Upper lobe of left lung (tissue), 6 donors: ENCODE measurements at regions not wholly inside any gene's neighbourhood (a gene's known extent, or its start where the extent isn't known, plus 50 kb on each side); places are given as distances from the start of the nearest gene placed in this dataset.
"Not testable (repeated sequence)": the region's sequence is repeated elsewhere in the genome, so short reads cannot be mapped to it uniquely, and the experiment has no call there.

Experiments used
- ATAC-seq, 2 donors: fragments of 200-7000 bp; cut with Tn5 transposase; one replicate each; pipeline ENCODE4 v1.9.1; 2022; ENCODE audit warnings: mild to moderate bottlenecking in 2 of 2, moderate library complexity in 2 of 2; ENCODE audit not compliant: low FRiP score in 2 of 2
- DNase-seq, 2 donors: peaks; one replicate each; pipeline ENCODE4 v3.0.0-alpha.2; 2019 to 2020
- H3K27ac ChIP-seq, 4 donors: fragments of 200-600 bp; sonication (generic); one replicate each; pipeline ENCODE4 v1.5.1; 2016 to 2019
- H3K27me3 ChIP-seq, 4 donors: fragments of 200-600 bp; sonication (generic); one replicate each; pipeline ENCODE4 v1.5.1; 2017 to 2019
- H3K36me3 ChIP-seq, 4 donors: fragments of 200-600 bp; sonication (generic); one replicate each; pipeline ENCODE4 v1.5.1; 2016 to 2019
- H3K4me1 ChIP-seq, 4 donors: fragments of 200-600 bp; sonication (generic); one replicate each; pipeline ENCODE4 v1.5.1; 2018 to 2019
- H3K4me3 ChIP-seq, 4 donors: fragments of 200-600 bp; sonication (generic); one replicate each; pipeline ENCODE4 v1.5.1; 2017 to 2019; ENCODE audit warnings: mild to moderate bottlenecking in 2 of 4, moderate library complexity in 1 of 4
- H3K9me3 ChIP-seq, 4 donors: fragments of 200-600 bp; sonication (generic); one replicate each; pipeline ENCODE4 v1.5.1; 2018 to 2019
- CTCF ChIP-seq, 6 experiments: fragments of 450-650 bp in 4 of 6; fragments of 200-600 bp in 2 of 6; sonication (generic) in 2 of 6; IDR thresholded peaks; one replicate each; pipeline ENCODE4 v1.5.1; 2016 to 2019; ENCODE audit warnings: antibody characterized with exemption in 6 of 6
- EP300 ChIP-seq, 4 donors: sonication (generic); formaldehyde crosslinking; IDR thresholded peaks; one replicate each; pipeline ENCODE4 v1.5.1; 2017; ENCODE audit warnings: antibody characterized with exemption in 4 of 4, control low read depth in 2 of 4
- POLR2A ChIP-seq, 4 donors: fragments of 450-650 bp; IDR thresholded peaks; one replicate each; pipeline ENCODE4 v1.5.1; 2016 to 2017; ENCODE audit warnings: antibody characterized with exemption in 4 of 4, mild to moderate bottlenecking in 2 of 4
- POLR2AphosphoS5 ChIP-seq, 2 donors: sonication (generic); formaldehyde crosslinking; IDR thresholded peaks; one replicate each; pipeline ENCODE4 v1.5.1; 2017; ENCODE audit warnings: antibody characterized with exemption in 2 of 2
- WGBS, 2 donors: methylation state at CpG; one replicate each; pipeline ENCODE4 v1.1.5; 2017 to 2018; 5-methylcytosine and 5-hydroxymethylcytosine counted together
- donor health status: DM: no; HTN: no; CAD: no; lungs with moderate emphysema.
- donor health status: DM: no; HTN: yes; CAD: no; lungs with severe emphysema.

DNA sequence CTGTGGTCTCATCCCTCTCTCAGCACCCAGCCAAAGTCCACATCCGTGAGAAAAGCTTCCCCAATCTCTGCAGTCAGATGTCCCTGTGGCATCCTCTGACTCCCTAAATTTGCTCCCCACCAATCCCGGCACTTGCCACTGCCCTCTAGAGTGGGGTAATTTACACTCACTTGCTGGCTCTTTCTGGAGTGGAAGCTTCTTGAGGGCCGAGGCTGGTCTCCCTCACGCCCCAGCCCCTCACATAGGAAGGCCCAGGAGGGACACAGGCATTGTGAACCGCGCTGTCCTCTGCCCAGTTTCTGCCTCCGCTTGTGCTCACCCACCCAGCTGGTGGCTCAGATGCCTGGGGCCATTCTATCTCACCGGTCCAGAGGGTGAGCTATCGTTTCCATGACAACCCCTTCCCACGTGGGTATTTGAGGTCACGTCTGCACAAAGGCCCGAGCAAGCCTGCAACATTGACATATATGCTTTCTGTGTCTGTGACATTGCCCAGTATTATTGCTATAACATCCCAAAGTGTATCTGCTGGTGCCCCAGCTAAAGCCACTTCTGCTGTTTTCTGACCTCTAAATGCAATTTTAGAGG is 97.3 kb upstream of the CTBP2 start:
- TF ChIP-seq CTCF (IDR thresholded peaks at IDR 0.05) (no peak), EP300 (IDR thresholded peaks at IDR 0.05) (no peak), POLR2A (IDR thresholded peaks at IDR 0.05) (no peak), POLR2AphosphoS5 (IDR thresholded peaks at IDR 0.05) (no peak)
- no peak overlapping the region for H3K27ac ChIP-seq
- no peak overlapping the region for H3K4me3 ChIP-seq
- no peaks in the 10 kb centered on the region for H3K27me3 ChIP-seq
- no peaks in the 10 kb centered on the region for H3K36me3 ChIP-seq
- H3K4me1 ChIP-seq: no peaks in the 10 kb centered on the region
- no peak for DNase-seq
- ATAC-seq: no peak
- 75 to 79% methylated on average over 12 of the region's 12 CpGs for WGBS, 2 donors
- no peaks in the 10 kb centered on the region for H3K9me3 ChIP-seq

DNA sequence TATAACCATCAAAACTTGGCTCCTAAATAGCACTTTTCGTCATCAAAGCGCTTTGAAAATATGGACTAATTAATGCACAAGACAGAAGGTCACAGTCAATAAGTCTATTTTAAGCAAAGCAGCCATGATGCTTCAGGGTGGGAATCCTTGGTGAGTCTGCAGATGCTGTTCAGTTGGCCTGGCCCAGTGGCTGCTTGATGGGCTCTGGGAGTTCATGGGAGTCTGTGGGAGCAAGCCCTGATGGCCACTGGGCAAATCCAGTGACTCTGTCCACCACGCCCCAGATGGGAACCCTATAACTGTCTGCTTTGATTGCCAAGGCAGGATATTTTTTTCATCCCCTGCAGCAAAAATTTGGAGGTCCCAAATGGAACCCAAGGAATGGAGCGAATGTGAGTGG is 95.7 kb upstream of the CTBP2 start:
- H3K36me3 ChIP-seq: no peaks in the 10 kb centered on the region
- no peak overlapping the region for H3K27ac ChIP-seq
- H3K4me3 ChIP-seq: no peak overlapping the region
- no peak for DNase-seq
- WGBS, 2 donors: 71 to 83% methylated on average over 4 of the region's 4 CpGs
- no peaks in the 10 kb centered on the region for H3K27me3 ChIP-seq
- peaks cover 0 to 9% (median 0%) of the 10 kb centered on the region in 4 donors for H3K9me3 ChIP-seq
- TF ChIP-seq POLR2AphosphoS5 (IDR thresholded peaks at IDR 0.05): no peak
- TF ChIP-seq CTCF (IDR thresholded peaks at IDR 0.05): no peak
- H3K4me1 ChIP-seq: no peaks in the 10 kb centered on the region
- no peak for ATAC-seq

DNA sequence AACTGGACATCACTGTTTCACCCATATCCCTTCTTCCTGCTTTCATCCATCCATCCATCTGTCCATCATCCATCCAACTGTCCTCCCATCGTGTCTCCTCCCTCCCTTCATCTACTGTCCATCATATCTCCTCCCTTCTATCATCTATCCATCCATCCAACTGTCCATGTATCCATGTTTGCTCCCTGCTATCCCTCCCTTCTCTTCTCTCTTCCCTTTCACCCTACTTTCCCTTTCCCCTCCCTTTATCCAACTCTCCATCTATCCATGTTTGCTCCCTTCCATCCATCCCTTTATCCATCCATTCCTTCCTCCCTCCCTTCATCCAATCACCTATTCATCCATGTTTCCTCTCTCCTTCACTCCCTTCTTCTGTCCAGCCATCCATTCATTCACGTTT is 92.6 kb upstream of the CTBP2 start:
- no peaks in the 10 kb centered on the region for H3K4me1 ChIP-seq
- H3K27me3 ChIP-seq: no peaks in the 10 kb centered on the region
- H3K9me3 ChIP-seq: peaks cover 0 to 9% (median 0%) of the 10 kb centered on the region in 4 donors
- no peak overlapping the region for H3K4me3 ChIP-seq
- ATAC-seq (no peak), DNase-seq (no peak)
- H3K36me3 ChIP-seq: no peaks in the 10 kb centered on the region
- no peak overlapping the region for H3K27ac ChIP-seq
- WGBS, 2 donors: 52 to 60% methylated on average over 2 of the region's 2 CpGs
- no peak for TF ChIP-seq POLR2A (IDR thresholded peaks at IDR 0.05)

DNA sequence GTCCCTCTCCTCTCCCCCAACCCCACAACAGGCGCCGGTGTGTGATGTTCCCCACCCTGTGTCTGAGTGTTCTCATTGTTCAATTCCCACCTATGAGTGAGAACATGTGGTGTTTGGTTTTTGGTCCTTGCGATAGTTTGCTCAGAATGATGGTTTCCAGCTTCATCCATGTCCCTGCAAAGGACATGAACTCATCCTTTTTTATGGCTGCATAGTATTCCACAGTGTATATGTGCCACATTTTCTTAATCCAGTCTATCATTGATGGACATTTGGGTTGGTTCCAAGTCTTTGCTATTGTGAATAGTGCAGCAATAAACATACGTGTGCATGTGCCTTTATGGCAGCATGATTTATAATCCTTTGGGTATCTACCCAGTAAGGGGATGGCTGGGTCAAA is 90.5 kb upstream of the CTBP2 start:
- not testable (repeated sequence) for H3K27ac ChIP-seq, DNase-seq, ATAC-seq, H3K4me3 ChIP-seq, H3K36me3 ChIP-seq, H3K4me1 ChIP-seq, H3K9me3 ChIP-seq, H3K27me3 ChIP-seq
- WGBS, 2 donors: 83 to 94% methylated on average over 4 of the region's 4 CpGs

GRCh38 chr10:125249948-125250347 is 89.6 kb upstream of the CTBP2 start:
- H3K4me3 ChIP-seq: no peak overlapping the region
- ATAC-seq (no peak), DNase-seq (no peak)
- no peak overlapping the region for H3K27ac ChIP-seq
- no peaks in the 10 kb centered on the region for H3K27me3 ChIP-seq
- 67 to 70% methylated on average over 6 of the region's 6 CpGs for WGBS, 2 donors
- no peaks in the 10 kb centered on the region for H3K4me1 ChIP-seq
- TF ChIP-seq POLR2A (IDR thresholded peaks at IDR 0.05) (no peak), EP300 (IDR thresholded peaks at IDR 0.05) (no peak), POLR2AphosphoS5 (IDR thresholded peaks at IDR 0.05) (no peak), CTCF (IDR thresholded peaks at IDR 0.05) (no peak)
- H3K36me3 ChIP-seq: no peaks in the 10 kb centered on the region
- peaks cover 0 to 9% (median 0%) of the 10 kb centered on the region in 4 donors for H3K9me3 ChIP-seq

- no peak for DNase-seq
- H3K4me1 ChIP-seq: no peaks in the 10 kb centered on the region
- no peaks in the 10 kb centered on the region for H3K27me3 ChIP-seq
- TF ChIP-seq EP300 (IDR thresholded peaks at IDR 0.05) (no peak), CTCF (IDR thresholded peaks at IDR 0.05) (no peak), POLR2A (IDR thresholded peaks at IDR 0.05) (no peak), POLR2AphosphoS5 (IDR thresholded peaks at IDR 0.05) (no peak)
- H3K27ac ChIP-seq: no peak overlapping the region
- peaks cover 0 to 9% (median 0%) of the 10 kb centered on the region in 4 donors for H3K9me3 ChIP-seq
- no peaks in the 10 kb centered on the region for H3K36me3 ChIP-seq
- no peak for ATAC-seq
- whole genome bisulfite sequencing, 2 donors: 65 to 75% methylated on average over 3 of the region's 3 CpGs
- H3K4me3 ChIP-seq: no peak overlapping the region
Measured at GRCh38 chr10:125248489-125248888, 88.1 kb upstream of the CTBP2 start.
